B cell (primary cell): ENCODE measurements at regions not wholly inside any gene's neighbourhood (a gene's known extent, or its start where the extent isn't known, plus 50 kb on each side); places are given as distances from the start of the nearest gene placed in this dataset.

Source experiments
- ATAC-seq: fragments of 200-7000 bp; cut with Tn5 transposase; one replicate; pipeline ENCODE4 v1.10.0; 2021; ENCODE audit warnings: low read depth, mild to moderate bottlenecking, moderate number of reproducible peaks, moderate library complexity
- CTCF ChIA-PET: fragments of 350-600 bp; sonication (Branson Sonifier 250); formaldehyde crosslinking; loops from one replicate; lab custom pipeline; 2021; ENCODE audit warnings: antibody characterized with exemption, inconsistent platforms; lab: Charles Lee
- POLR2A ChIA-PET: fragments of 350-600 bp; sonication (Branson Sonifier 250); formaldehyde crosslinking; loops from one replicate; lab custom pipeline; 2021; ENCODE audit warnings: antibody characterized with exemption; lab: Charles Lee
- DNase-seq: peaks from one replicate; pipeline ENCODE4 v3.0.0; 2013
- H2AFZ ChIP-seq: 2 replicates; pipeline ENCODE4 v1.6.1; 2012; ENCODE audit warnings: mild to moderate bottlenecking, low read depth, low read length; ENCODE audit not compliant: insufficient read depth, poor library complexity, severe bottlenecking
- H3K27ac ChIP-seq, 2 donors: 1 replicate in 1 of 2; 2 replicates in 1 of 2; pipeline ENCODE4 v1.5.1; 2012 to 2013; ENCODE audit warnings: low read length in 2 of 2, mild to moderate bottlenecking in 2 of 2, moderate library complexity in 1 of 2
- H3K27me3 ChIP-seq, 4 experiments: fragments of 200-600 bp in 1 of 4; sonication (generic) in 1 of 4; replicated peaks in 1 of 4; 1 replicate in 2 of 4; 2 replicates in 2 of 4; pipeline versions ENCODE4 v1.6.1 to v1.7.0; 2013 to 2016; ENCODE audit warnings: low read length in 3 of 4, mild to moderate bottlenecking in 2 of 4, mixed read lengths in 1 of 4, moderate library complexity in 1 of 4; ENCODE audit not compliant: insufficient read depth in 4 of 4, control insufficient read depth in 3 of 4; ENCODE audit errors: control extremely low read depth in 1 of 4
- H3K36me3 ChIP-seq, 2 experiments: replicated peaks in 1 of 2; 1 replicate in 1 of 2; 2 replicates in 1 of 2; pipeline versions ENCODE4 v1.6.1 to v1.7.1; 2013; ENCODE audit warnings: low read length in 1 of 2; ENCODE audit not compliant: insufficient read depth in 2 of 2, control insufficient read depth in 1 of 2; ENCODE audit errors: control extremely low read depth in 1 of 2, extremely low read depth in 1 of 2
- H3K4me1 ChIP-seq, 2 donors: fragments of 200-600 bp in 1 of 2; sonication (generic) in 1 of 2; 1 replicate in 1 of 2; 2 replicates in 1 of 2; pipeline versions ENCODE4 v1.5.1 to v1.6.1; 2013 to 2017; ENCODE audit warnings: low read length in 2 of 2; ENCODE audit not compliant: control insufficient read depth in 2 of 2, insufficient read depth in 2 of 2
- H3K4me2 ChIP-seq: replicated peaks from 2 replicates; pipeline ENCODE3; 2012; ENCODE audit warnings: mild to moderate bottlenecking, low read depth, low read length; ENCODE audit not compliant: poor library complexity, severe bottlenecking
- H3K4me3 ChIP-seq, 5 experiments: fragments of 200-600 bp in 1 of 5; sonication (generic) in 1 of 5; 1 replicate in 3 of 5; 2 replicates in 2 of 5; pipeline versions ENCODE4 v1.5.1 to v1.7.0; 2011 to 2016; ENCODE audit warnings: low read length in 4 of 5, mild to moderate bottlenecking in 4 of 5, low read depth in 2 of 5, control low read depth in 1 of 5, moderate library complexity in 1 of 5; ENCODE audit not compliant: insufficient read depth in 1 of 5; ENCODE audit errors: control extremely low read depth in 1 of 5, extremely low read depth in 1 of 5
- H3K79me2 ChIP-seq: fragments of 200-600 bp; sonication (generic); one replicate; pipeline ENCODE4 v1.6.0; 2016; ENCODE audit warnings: low read length; ENCODE audit not compliant: control insufficient read depth, insufficient read depth
- H3K9ac ChIP-seq: fragments of 200-600 bp; sonication (generic); 2 replicates; pipeline ENCODE4 v1.6.1; 2017; ENCODE audit warnings: mild to moderate bottlenecking, low read length, moderate library complexity
- H3K9me3 ChIP-seq, 3 donors: one replicate each; pipeline versions ENCODE4 v1.6.1 to v1.7.1; 2013; ENCODE audit warnings: low read length in 2 of 3; ENCODE audit not compliant: control insufficient read depth in 2 of 3, insufficient read depth in 1 of 3; ENCODE audit errors: control extremely low read depth in 1 of 3
- H4K20me1 ChIP-seq: 2 replicates; pipeline ENCODE4 v1.6.0; 2012; ENCODE audit warnings: mild to moderate bottlenecking, low read length; ENCODE audit not compliant: insufficient read depth, control insufficient read depth, poor library complexity, severe bottlenecking
- H3K27ac Mint-ChIP-seq: one replicate; pipeline ENCODE4 v1.8.0; 2021; ENCODE audit warnings: mixed read lengths
- H3K27me3 Mint-ChIP-seq: one replicate; pipeline ENCODE4 v1.8.0; 2021; ENCODE audit warnings: mixed read lengths
- H3K4me1 Mint-ChIP-seq: one replicate; pipeline ENCODE4 v1.8.0; 2021; ENCODE audit warnings: mixed read lengths
- H3K4me3 Mint-ChIP-seq: one replicate; pipeline ENCODE4 v1.8.0; 2021; ENCODE audit warnings: mixed read lengths
- H3K9me3 Mint-ChIP-seq: one replicate; pipeline ENCODE4 v1.8.0; 2022; ENCODE audit warnings: mixed read lengths; ENCODE audit not compliant: insufficient read depth
- EZH2 ChIP-seq: IDR thresholded peaks from 2 replicates; pipeline ENCODE4 v1.6.1; 2012; ENCODE audit warnings: borderline replicate concordance, low read depth, mild to moderate bottlenecking, moderate library complexity, low read length; ENCODE audit not compliant: insufficient read depth, poor library complexity, severe bottlenecking
- WGBS: methylation state at CpG from one replicate; pipeline ENCODE4 v1.1.5; 2013; ENCODE audit warnings: missing lambda C conversion rate; ENCODE audit not compliant: insufficient coverage; 5-methylcytosine and 5-hydroxymethylcytosine counted together
- intact Hi-C: fragments of 100-400 bp; cut with micrococcal nuclease; formaldehyde crosslinking; loops from one replicate; pipeline ENCODE4 v1.10.0; 2022
- TF ChIP-seq, protein P1 (sequence below): fragments of 200-600 bp; IDR thresholded peaks from one replicate; pipeline ENCODE4 v1.8.0; 2022; ENCODE audit warnings: antibody characterized with exemption, mild to moderate bottlenecking

DNA sequence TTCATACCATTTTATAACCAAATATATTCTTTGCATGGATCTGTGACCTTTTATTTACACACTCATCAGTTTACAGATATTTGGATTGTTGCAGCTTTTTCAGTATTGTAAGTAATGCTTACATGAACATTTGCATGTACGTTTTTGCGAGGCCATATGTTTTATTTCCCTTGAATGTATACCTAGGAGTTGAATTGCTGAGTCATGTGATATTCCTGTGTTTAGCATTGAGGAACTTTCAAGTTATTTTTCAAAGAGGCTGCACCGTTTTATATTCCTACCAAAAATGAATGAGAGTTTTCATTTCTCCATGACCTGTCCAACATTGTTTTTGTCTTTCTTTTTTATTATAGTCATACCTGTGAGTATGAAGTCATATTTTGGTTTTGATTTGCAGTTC is 392.1 kb downstream of the CNTNAP4 start:
- H3K27ac Mint-ChIP-seq: no peak overlapping the region
- Histone ChIP-seq H3K27ac (no peak overlapping the region), H3K9ac (no peak overlapping the region), H3K9me3 (no peaks in the 10 kb centered on the region), H2AFZ (no peak overlapping the region), H3K36me3 (no peaks in the 10 kb centered on the region), H3K4me1 (no peaks in the 10 kb centered on the region), H3K4me3 (no peak overlapping the region), H3K27me3 (no peaks in the 10 kb centered on the region), H3K79me2 (no peaks in the 10 kb centered on the region), H4K20me1 (no peaks in the 10 kb centered on the region), H3K4me2 (no peak overlapping the region)
- no peak for ATAC-seq
- POLR2A ChIA-PET: no interaction called here
- no peaks in the 10 kb centered on the region for H3K9me3 Mint-ChIP-seq
- CTCF ChIA-PET: no interaction called here
- H3K27me3 Mint-ChIP-seq: no peaks in the 10 kb centered on the region
- no peak overlapping the region for H3K4me3 Mint-ChIP-seq
- TF ChIP-seq EZH2: no peak
- TF ChIP-seq, protein P1, sequence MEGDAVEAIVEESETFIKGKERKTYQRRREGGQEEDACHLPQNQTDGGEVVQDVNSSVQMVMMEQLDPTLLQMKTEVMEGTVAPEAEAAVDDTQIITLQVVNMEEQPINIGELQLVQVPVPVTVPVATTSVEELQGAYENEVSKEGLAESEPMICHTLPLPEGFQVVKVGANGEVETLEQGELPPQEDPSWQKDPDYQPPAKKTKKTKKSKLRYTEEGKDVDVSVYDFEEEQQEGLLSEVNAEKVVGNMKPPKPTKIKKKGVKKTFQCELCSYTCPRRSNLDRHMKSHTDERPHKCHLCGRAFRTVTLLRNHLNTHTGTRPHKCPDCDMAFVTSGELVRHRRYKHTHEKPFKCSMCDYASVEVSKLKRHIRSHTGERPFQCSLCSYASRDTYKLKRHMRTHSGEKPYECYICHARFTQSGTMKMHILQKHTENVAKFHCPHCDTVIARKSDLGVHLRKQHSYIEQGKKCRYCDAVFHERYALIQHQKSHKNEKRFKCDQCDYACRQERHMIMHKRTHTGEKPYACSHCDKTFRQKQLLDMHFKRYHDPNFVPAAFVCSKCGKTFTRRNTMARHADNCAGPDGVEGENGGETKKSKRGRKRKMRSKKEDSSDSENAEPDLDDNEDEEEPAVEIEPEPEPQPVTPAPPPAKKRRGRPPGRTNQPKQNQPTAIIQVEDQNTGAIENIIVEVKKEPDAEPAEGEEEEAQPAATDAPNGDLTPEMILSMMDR: no peak
- no peak for DNase-seq
- intact Hi-C loops: no loop called here
- H3K4me1 Mint-ChIP-seq: no peaks in the 10 kb centered on the region
- no CpG with 5 or more reads among the region's 3 CpGs for WGBS

DNA sequence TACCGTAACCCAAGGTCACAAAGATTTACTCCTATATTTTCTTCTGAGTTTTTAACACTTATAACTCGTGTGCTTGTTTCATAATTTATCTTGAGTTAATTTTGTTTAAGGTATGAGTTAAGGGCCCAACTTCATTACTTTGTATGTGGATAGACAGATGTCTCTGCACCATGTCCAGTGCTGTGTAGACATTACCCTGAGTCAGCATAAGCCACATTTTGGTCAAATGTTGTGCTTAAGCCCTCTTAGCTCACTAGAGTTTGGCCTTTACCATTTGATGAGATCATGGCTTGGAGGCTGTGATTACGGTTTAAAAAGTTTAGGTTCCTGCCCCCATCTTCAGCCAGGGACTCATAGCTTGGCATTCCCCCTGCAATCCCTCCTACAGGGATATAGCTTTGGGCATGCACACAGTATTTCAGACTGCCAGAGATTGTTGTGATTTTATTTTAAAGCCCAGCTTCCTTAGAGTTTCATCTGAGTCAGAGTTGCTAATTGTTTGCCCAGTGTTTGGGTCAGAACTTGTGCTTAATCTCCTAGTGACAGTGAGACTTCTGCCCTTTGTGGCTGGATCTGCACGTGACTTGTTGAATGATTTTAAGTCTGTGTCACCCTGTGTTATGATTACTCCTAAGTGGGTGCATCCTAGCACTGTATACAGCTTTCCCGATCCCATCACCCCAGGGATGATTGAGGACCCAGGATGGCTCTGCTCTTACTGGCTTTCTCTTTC is 393.1 kb downstream of the CNTNAP4 start:
- Histone ChIP-seq H3K4me2 (no peak overlapping the region), H3K4me3 (no peak overlapping the region), H3K27ac (no peak overlapping the region), H3K4me1 (no peaks in the 10 kb centered on the region), H4K20me1 (no peaks in the 10 kb centered on the region), H3K27me3 (no peaks in the 10 kb centered on the region), H3K79me2 (no peaks in the 10 kb centered on the region), H3K36me3 (no peaks in the 10 kb centered on the region), H3K9me3 (no peaks in the 10 kb centered on the region), H2AFZ (no peak overlapping the region), H3K9ac (no peak overlapping the region)
- intact Hi-C loops: no loop called here
- 40% methylated on average over 1 of the region's 5 CpGs for WGBS
- TF ChIP-seq EZH2: no peak
- TF ChIP-seq, protein P1: no peak
- Mint-ChIP-seq H3K27ac (no peak overlapping the region), H3K27me3 (no peaks in the 10 kb centered on the region), H3K4me3 (no peak overlapping the region), H3K4me1 (no peaks in the 10 kb centered on the region), H3K9me3 (no peaks in the 10 kb centered on the region)
- ATAC-seq (no peak), DNase-seq (no peak)
- ChIA-PET POLR2A (no interaction called here), CTCF (no interaction called here)
